SU-DHL-6 (cell line): ENCODE measurements at regions not wholly inside any gene's neighbourhood (a gene's known extent, or its start where the extent isn't known, plus 50 kb on each side); places are given as distances from the start of the nearest gene placed in this dataset.

Source experiments
- CTCF ChIP-seq: fragments of 200-600 bp; sonication (generic); IDR thresholded peaks from one replicate; pipeline ENCODE4 v1.5.1; 2017; ENCODE audit warnings: antibody characterized with exemption, mild to moderate bottlenecking, low read length, moderate library complexity; ENCODE audit not compliant: insufficient read depth, poor library complexity, severe bottlenecking
- EZH2phosphoT487 ChIP-seq: fragments of 200-600 bp; sonication (generic), shearing (Covaris generic); conservative IDR thresholded peaks from 2 replicates; pipeline ENCODE4 v1.6.1; 2018; ENCODE audit warnings: mild to moderate bottlenecking, antibody characterized with exemption, low read length, moderate library complexity, mixed read lengths

GRCh38 chr5:28284788-28285187 is 1246.4 kb upstream of the CDH9 start:
- TF ChIP-seq CTCF (no peak), EZH2phosphoT487 (no peak)
